GM21367 (cell line): ENCODE measurements at regions not wholly inside any gene's neighbourhood (a gene's known extent, or its start where the extent isn't known, plus 50 kb on each side); places are given as distances from the start of the nearest gene placed in this dataset.
A peak's percentile ranks its signal among the peaks of the same experiment; 100 is the strongest.
"Not testable (repeated sequence)": the region's sequence is repeated elsewhere in the genome, so short reads cannot be mapped to it uniquely, and the experiment has no call there.

Source experiments
- ATAC-seq: cut with Tn5 transposase; IDR thresholded peaks from one replicate; pipeline ENCODE4 v1.9.1; 2021; ENCODE audit not compliant: unreplicated experiment

DNA sequence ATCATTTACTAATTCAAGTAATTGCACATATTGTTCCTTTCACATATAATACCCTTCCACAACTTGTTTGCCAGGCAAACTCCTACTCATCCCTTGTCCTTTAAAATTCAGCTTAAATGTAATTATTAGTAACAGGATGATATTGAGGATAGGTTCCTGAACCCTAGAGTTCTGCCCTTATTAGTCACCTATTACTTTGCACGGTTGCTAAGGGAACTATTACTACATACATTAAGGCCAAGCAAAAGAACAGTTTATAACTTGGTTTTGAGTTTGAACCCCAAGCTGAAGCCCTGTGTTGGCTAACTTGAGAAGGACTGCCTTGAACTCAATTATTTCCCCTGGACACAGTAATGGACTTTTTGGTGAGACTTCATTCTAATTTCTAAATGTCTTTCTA is 529.7 kb downstream of the IGSF11 start:
- ATAC-seq, result no peak

DNA sequence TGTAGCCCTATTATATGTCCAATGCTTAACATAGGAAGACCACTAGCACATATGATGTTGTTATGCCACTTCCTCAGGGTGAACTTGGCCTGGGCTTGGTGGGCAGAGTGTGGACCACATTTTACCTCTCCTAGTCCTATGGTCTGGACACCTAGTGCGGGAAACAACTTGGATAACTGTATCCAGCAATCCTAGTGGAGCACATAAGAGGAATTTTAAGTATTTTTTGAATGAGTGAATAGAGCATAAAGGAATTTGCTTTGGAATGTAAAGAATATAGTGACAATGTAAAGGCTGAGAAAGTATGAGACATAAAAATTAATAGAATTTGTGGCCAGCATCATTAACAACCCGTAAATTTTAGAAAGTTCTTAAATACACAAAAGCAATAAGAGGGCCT is 528.9 kb downstream of the IGSF11 start:
- ATAC-seq, result no peak

DNA sequence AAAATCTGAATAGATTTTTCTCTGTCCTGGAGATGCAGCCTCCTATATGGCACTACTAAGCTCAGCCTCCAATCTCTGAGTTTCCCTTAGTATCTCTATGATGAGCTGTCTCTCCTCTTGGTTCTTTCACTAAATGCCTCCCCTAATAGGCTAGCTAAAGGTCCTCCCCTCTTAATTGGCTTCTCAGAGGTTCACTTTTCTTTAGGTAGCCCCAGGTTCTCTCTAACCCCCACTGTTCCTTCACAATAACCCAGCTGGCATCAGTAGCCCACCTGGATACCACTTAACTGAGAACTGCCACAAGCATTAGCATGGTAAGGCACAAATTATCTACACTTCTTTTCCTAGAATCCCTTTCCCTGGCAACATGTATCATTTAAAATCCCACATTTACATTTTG is 523.2 kb downstream of the IGSF11 start:
- no peak for ATAC-seq

DNA sequence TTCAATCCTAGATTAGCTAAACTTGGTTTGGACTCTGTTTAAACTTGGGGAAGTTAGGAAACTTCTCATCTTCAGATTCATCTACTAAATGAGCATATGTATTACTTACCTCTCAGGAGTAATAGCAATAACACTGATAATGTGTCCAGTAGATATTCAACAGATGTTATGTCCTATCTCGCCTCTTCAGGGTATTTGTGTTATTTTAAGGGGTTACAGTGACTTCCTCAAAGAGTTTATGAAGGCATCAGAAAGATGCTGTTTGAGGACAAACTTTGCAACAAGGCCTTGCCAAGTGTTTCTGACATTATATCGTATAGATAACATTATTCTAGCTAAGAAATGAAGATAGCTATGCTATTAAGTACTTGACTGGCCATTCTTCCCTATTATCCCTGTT is 522.3 kb downstream of the IGSF11 start:
- ATAC-seq, result no peak

DNA sequence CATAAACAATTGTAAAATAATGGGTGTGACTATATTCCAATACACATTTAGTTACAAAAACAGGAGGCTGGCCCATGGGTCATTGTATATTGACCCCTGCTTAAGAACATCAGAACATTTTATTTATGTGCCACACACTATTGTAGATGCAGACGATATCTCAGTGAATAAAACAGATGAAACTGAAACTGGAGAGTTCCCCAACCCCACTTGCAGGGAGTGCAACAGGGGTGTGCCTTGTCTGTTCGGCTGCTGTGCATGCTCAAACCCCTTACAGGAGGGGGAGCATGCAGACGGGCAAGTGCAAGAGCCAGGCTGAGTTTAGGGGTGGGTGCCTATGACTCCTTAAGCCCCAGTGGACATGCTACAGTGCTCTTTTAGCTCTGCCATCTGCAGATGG is 509.6 kb downstream of the IGSF11 start:
- no peak for ATAC-seq

DNA sequence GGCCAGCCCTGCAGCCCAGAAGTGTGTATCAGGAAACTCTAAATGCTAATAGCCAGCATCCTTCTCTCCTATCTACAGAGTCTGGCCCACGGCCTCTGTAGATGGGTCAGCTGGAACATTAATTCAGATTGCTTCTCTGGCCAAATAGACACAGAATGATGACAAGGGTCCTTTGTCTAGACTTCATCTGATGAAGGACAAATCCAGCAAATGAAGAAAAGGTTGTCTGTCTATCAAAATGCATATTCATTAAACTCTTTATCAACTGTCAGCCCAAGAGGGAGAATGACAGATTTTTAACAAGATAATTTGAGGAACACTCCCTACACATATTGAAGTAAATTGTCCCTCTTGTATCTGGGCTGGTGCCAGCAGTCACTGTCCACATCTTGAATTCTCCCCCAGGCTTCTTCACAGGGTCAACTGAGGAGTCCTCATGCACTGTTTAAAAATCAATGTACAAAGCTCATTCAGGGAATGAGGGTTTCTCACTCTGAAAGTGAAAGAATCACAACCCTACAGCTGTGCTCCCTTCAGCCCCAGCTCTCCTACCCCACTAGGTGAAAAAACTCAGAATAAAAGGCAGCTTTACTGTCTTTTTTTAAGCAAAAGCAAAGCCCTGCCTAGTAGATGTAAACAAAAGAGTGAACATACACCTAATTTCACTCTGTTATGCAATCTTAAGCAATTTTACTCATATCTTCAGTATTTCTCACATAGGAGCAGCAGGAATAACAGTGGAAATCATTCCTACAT is 507.7 kb downstream of the IGSF11 start:
- peak; percentile 73 for ATAC-seq

DNA sequence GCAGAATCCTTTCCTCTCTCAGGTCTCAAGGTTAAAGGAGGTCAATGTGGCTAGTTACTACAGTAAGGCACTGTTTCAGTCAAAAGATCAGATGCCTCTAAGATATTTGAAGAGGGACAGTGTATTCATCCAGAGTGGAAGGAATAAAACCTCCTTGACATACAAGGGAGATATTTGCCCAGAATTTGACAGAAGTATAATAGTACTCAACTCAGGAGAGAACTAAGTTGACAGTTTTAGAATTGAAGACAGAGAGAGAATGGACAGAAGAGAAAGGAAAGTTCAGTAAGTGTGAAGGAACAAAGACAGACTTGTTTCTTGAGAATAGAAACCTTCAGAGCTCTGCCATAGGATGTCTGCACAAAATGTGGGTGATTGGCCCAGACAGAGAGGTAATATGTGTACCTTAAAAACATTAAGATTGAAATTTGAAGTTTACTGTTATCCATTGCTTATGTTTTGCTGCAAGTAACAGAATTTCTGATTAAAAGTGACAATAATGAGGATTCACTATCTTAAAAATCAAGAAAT is 507.1 kb downstream of the IGSF11 start:
- ATAC-seq, result peak; percentile 45

DNA sequence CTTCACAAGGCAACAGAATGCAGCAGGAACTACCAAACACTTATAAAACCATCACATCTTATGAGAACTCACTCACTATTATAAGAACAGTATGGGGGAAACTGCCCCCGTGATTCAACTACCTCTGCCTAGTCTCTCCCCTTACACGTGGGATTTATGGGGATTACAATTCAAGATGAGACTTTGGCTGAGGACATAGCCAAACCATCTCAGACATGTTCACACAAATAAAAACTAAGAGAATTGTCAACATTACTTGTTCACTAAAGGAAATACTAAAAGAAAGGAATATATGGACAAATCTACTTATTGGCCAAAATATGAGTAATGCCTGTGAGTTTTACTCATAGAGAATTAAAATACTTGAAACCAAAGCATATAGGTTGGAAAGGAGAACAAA is 505.1 kb downstream of the IGSF11 start:
- ATAC-seq, result no peak

DNA sequence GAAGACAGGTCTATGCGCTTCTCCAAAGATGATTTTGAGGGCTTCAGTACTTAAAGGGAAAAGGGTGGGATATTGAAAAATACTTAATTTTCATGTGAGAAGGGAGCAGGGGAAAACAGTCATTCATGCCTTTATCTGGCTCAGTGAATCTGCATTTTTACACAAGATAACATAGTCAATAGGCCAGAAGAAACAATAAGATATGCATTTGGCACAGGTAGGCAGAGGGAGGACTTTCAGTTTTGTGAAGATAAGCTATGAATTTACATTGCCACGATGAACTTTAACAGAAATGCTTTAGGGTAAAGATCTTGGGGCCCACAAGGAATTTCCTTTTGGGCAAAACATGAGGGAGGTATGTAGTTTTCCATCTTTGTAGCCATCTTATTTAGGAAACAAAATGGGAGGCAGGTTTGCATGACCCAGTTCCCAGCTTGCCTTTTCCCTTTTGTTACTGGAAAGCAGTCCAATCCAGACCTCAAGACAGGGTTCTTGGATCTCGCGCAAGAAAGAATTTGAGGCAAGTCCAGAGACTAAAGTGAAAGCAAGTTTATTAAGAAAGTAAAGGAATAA is 504.2 kb downstream of the IGSF11 start:
- ATAC-seq, result no peak

DNA sequence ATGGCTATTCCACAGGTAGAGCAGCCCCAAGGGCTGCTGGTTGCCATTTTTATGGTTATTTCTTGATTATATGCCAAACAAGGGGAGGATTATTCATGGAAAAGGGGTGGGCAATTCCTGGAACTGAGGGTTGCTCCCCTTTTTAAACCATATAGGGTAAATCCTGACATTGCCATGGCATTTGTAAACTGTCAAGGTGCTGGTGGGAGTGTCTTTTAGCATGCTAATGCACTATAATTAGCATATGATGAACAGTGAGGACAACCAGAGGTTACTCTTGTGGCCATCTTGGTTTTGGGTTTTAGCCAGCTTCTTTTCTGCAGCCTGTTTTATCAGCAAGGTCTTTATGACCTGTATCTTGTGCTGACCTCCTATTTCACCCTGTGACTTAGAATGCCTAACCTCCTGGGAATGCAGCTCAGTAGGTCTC is 503.7 kb downstream of the IGSF11 start:
- not testable (repeated sequence) for ATAC-seq

DNA sequence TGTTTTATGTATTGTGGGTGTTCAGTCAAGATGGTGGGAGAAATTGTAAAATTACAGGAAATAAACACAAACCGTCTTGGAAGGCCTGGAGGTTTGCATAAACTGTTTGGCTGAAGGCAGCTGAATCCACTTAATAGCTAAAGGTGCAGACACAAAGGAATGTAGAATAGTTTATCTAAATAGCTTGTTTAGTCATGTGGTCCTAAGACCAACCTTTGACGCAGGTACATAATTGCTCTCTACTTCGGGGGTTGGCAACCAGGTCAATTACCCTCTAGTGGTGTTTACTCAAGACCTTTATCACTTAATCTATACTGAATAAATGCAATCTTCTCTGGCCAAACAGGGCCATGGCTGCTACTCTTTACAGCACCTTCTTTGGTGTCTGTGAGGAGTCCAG is 502.8 kb downstream of the IGSF11 start:
- no peak for ATAC-seq

DNA sequence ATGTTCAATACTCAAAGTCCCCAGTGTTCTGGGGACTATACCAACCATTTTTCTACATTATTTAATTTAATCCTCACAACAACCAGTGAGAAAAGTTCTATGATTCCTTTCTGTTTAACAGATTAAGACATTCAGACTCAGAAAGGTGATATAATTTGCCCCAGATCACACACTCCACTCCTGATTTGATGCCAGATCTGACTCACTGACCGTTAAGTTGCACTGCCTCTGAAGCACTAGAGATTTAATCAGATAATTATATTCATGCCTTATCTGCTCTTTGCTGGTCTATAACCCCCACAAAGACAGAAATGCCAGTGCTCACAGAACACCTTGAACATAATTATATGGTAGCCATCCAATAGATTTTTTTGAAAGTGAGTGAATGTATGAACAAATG is 501.0 kb downstream of the IGSF11 start:
- no peak for ATAC-seq

DNA sequence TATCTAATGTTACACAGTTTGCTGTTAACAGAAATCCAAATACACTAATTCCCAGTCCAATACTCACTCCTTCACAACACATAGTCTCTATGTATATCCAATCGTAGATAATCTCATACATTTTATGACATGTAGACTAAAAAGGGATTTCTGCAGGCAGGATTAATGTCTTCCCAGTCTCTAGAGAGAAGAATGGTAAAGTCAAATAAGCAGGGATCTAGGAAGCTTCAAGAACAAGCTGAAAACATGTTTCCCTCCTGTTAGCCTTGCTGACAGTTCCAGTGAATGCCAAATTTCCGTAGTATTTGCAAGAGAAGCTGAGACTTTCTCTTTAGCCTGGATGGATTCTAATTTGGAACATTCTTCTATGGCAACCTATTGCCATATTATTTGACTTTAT is 500.1 kb downstream of the IGSF11 start:
- ATAC-seq, result no peak

DNA sequence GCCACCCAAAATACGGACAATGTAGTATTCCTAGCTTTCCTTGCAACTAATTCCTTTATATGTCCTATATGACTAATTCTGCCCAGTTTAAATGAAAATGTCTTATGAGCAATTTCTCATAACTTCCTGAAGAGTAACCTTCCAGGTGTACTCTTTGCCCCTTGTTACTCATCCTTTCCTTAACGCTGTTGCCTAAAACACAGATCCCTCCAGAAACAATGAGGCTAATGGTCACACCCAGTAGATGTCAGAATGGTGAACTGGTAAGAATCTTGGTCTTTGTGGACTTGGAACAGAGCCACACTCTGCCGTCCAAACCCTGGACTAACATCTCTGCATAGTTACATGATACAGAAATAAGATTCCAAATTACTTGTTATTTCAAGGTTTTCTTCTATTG is 497.9 kb downstream of the IGSF11 start:
- no peak for ATAC-seq

DNA sequence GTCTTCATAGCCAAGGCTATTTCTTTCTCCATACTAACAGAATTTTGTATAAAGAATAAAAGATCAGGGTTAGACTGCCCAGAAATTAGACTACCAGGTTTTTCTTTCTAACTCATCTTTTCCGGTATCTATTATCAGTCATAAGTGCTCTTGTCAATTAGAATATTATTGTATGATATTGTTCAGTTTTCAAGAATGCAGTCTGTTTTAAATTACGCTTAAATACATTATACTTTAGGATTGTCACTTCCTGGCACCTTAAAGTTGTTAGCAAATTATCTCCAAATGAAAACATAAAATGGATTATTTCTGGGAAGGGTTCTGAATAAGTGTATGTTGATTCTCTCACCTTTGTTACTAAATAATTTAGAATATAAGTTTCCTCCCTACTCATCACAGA is 497.2 kb downstream of the IGSF11 start:
- ATAC-seq, result no peak

DNA sequence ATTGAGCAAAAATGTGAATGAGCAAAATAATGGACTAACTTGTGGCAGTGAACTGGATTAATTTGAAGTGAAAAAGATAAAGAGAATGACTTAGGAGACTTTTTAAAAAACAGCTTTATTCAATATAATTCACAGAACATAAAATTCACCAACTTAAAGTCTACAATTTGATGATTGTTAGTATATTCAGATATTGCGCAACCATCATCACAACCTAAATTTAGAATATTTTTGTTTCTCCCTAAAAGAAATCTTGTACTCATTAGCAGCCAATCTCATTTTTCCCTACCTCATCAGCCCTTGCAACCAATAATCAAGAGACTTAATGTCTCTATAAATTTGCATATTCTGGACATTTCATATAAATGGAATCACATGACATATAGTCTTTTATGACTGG is 496.5 kb downstream of the IGSF11 start:
- no peak for ATAC-seq

DNA sequence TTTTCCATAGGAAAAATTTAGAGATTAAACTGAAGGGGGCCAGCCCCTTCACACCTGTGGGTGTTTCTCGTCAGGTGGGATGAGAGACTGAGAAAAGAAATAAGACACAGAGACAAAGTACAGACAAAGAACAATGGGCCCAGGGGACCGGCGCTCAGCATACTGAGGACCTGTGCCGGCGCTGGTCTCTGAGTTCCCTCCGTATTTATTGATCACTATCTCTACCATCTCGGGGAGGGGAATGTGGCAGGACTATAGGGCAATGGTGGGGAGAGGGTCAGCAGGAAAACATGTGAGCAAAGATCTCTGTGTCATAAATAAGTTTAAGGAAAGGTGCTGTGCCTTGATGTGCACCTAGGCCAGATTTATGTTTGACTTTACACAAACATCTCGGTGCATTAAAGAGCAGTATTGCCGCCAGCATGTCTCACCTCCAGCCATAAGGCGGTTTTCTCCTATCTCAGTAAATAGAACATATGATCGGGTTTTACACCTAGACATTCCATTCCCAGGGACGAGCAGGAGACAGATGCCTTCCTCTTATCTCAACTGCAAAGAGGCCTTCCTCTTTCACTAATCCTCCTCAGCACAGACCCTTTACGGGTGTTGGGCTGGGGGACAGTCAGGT is 494.7 kb downstream of the IGSF11 start:
- not testable (repeated sequence) for ATAC-seq

DNA sequence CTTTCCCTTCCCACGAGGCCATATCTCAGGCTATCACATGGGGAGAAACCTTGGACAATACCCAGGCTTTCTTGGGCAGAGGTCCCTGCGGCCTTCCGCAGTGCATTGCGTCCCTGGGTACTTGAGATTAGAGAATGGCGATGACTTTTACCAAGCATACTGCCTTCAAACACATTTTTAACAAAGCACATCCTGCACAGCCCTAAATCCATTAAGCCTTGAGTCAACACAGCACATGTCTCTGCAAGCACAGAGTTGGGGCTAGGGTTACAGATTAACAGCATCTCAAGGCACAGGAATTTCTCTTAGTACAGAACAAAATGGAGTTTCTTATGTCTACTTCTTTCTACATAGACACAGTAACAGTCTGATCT is 494.2 kb downstream of the IGSF11 start:
- not testable (repeated sequence) for ATAC-seq

DNA sequence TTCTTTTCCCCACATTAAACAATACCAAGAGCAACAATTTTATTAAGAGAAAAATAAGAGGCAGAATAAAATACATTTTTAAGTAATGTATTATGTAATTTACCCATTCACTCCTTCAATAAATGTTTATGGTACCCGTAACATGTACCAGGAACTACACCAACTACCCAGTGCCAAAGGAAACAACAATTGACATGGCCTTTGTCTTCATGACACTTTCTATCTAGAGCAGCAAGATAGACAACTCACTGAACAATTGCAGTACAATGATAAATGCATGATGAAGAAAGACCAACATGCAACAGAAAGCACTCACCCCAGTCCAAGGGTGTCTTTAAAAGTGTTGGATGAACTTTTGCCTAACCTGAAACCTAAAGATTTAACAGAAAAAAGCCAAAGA is 493.8 kb downstream of the IGSF11 start:
- no peak for ATAC-seq

DNA sequence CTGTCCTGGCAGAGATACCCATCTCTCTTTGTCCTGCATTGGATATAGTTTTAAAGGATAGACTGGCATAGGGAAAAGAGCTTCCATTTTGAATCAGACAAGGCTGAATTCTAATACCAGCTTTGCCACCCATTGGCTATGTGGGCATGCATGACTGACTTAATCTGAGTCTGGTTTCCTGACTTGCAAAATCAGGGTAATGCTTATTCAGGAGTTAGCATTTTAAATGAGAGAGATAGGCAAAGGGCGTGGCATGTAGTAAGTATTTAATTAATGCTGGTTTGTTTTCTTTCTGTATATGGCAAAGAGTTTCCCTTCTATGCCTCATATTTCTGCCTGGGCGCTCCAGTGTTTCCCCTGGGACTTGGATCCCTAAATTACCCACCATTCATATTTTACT is 492.9 kb downstream of the IGSF11 start:
- ATAC-seq, result no peak

DNA sequence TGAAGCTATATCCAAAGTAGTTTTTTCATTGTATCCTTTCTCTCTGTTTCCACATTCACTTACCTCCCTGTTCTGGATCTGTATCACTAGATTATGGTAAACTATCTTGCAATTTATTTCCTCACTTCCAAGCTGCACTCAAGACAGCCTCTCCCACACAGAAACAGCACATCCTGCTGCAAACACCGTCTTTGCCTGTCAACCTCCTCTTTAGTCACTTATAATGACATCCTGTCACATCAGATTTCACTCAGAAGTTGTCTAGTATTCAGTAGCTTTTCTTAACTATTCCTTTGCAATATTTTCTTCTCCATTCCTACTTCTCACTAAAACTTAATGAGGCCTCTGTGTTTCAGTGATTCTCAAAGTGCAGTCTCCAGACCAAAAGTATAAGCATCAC is 490.8 kb downstream of the IGSF11 start:
- no peak for ATAC-seq

DNA sequence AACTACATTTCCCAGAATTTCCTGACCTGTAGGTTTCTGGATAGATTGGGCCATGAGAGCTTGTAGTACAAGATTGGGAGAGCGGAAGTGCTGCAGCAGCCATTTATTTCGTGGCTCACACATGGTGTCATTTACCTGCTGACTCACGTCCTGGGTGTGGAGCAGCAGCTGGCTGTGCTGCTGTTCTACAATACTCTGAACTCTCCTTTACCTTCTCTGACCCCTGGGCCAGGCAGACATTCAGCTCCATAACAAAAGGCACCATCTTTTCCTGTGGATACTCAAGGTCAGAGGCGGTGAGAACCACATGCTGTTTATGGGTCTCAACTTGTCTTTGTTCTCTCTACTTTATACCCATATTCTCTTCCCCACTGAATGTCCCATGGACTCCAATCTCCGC is 490.2 kb downstream of the IGSF11 start:
- no peak for ATAC-seq
